Keratinocyte (primary cell): ENCODE measurements at regions not wholly inside any gene's neighbourhood (a gene's known extent, or its start where the extent isn't known, plus 50 kb on each side); places are given as distances from the start of the nearest gene placed in this dataset.

Source experiments
- DNase-seq: peaks from one replicate; pipeline ENCODE4 v3.0.0-alpha.2; 2011; ENCODE audit warnings: low read depth, missing footprints, low spot score
- FAIRE-seq: peaks from 2 replicates; lab custom pipeline; 2011; peaks lifted over from hg19 to GRCh38; lab: Jason Lieb, UNC
- H2AFZ ChIP-seq: 2 replicates; pipeline ENCODE4 v1.6.0; 2012; ENCODE audit warnings: low read length, control low read depth, inconsistent platforms; ENCODE audit not compliant: control insufficient read depth
- H3K27ac ChIP-seq: 2 replicates; pipeline ENCODE4 v1.5.1; 2011; ENCODE audit warnings: low read length; ENCODE audit not compliant: control insufficient read depth, insufficient read depth
- H3K27me3 ChIP-seq: 3 replicates; pipeline ENCODE4 v1.6.0; 2011; ENCODE audit warnings: low read length; ENCODE audit not compliant: control insufficient read depth, insufficient read depth; ENCODE audit errors: extremely low read depth
- H3K36me3 ChIP-seq, 2 experiments: 2 replicates in 1 of 2; 3 replicates in 1 of 2; pipeline ENCODE4 v1.5.1; 2011; ENCODE audit warnings: low read length in 2 of 2, mild to moderate bottlenecking in 1 of 2; ENCODE audit not compliant: control insufficient read depth in 2 of 2, insufficient read depth in 2 of 2; ENCODE audit errors: extremely low read depth in 1 of 2
- H3K4me1 ChIP-seq: 3 replicates; pipeline ENCODE4 v1.5.1; 2011; ENCODE audit warnings: low read length; ENCODE audit not compliant: control insufficient read depth, insufficient read depth; ENCODE audit errors: extremely low read depth
- H3K4me2 ChIP-seq: 3 replicates; pipeline ENCODE4 v1.6.0; 2011; ENCODE audit warnings: low read depth, low read length; ENCODE audit not compliant: control insufficient read depth, insufficient read depth; ENCODE audit errors: extremely low read depth
- H3K4me3 ChIP-seq, 3 experiments: fragments of 200-600 bp in 1 of 3; sonication (generic) in 1 of 3; 2 replicates in 2 of 3; 3 replicates in 1 of 3; pipeline ENCODE4 v1.5.1; 2011 to 2016; ENCODE audit warnings: low read length in 3 of 3, mild to moderate bottlenecking in 3 of 3, control low read depth in 2 of 3, inconsistent platforms in 1 of 3, low read depth in 1 of 3, mixed read lengths in 1 of 3, mixed run types in 1 of 3, moderate library complexity in 1 of 3; ENCODE audit not compliant: control insufficient read depth in 2 of 3, insufficient read depth in 2 of 3; ENCODE audit errors: extremely low read depth in 1 of 3
- H3K79me2 ChIP-seq: 2 replicates; pipeline ENCODE4 v1.6.0; 2012; ENCODE audit warnings: low read length; ENCODE audit not compliant: control insufficient read depth, insufficient read depth
- H3K9ac ChIP-seq: 3 replicates; pipeline ENCODE4 v1.6.0; 2011; ENCODE audit warnings: low read length; ENCODE audit not compliant: control insufficient read depth, insufficient read depth; ENCODE audit errors: extremely low read depth
- H3K9me1 ChIP-seq: 3 replicates; pipeline ENCODE4 v1.6.0; 2011; ENCODE audit warnings: low read length; ENCODE audit not compliant: control insufficient read depth, insufficient read depth; ENCODE audit errors: extremely low read depth
- H3K9me3 ChIP-seq: 2 replicates; pipeline ENCODE4 v1.5.1; 2012; ENCODE audit warnings: low read depth, low read length; ENCODE audit not compliant: control insufficient read depth
- H4K20me1 ChIP-seq: 3 replicates; pipeline ENCODE4 v1.6.0; 2011; ENCODE audit warnings: low read length; ENCODE audit not compliant: control insufficient read depth, insufficient read depth; ENCODE audit errors: extremely low read depth
- CTCF ChIP-seq, 3 experiments: IDR thresholded peaks in 1 of 3; conservative IDR thresholded peaks in 1 of 3; optimal IDR thresholded peaks in 1 of 3; 2 replicates in 2 of 3; 3 replicates in 1 of 3; pipeline versions ENCODE3 to v1.5.1; 2011; ENCODE audit warnings: low read length in 3 of 3, mild to moderate bottlenecking in 3 of 3, moderate library complexity in 2 of 3, control low read depth in 1 of 3, inconsistent platforms in 1 of 3; ENCODE audit not compliant: insufficient read depth in 2 of 3; ENCODE audit errors: extremely low read depth in 1 of 3
- EZH2 ChIP-seq: IDR thresholded peaks from one replicate; pipeline ENCODE4 v1.6.1; 2012; ENCODE audit warnings: inconsistent platforms, mild to moderate bottlenecking, low read length, moderate library complexity
- dilution Hi-C: fragments of 300-500 bp; cut with MboI; formaldehyde crosslinking; loops from one replicate; pipeline ENCODE4 v1.7.0; 2020; ENCODE audit warnings: low sequenced_read_pairs; ENCODE audit not compliant: extremely low pct_ligation_motif_present

- no peak for FAIRE-seq
- Histone ChIP-seq H3K27me3 (no peaks in the 10 kb centered on the region), H3K9me3 (no peaks in the 10 kb centered on the region), H3K4me3 (no peak overlapping the region), H3K9ac (no peak overlapping the region), H4K20me1 (no peaks in the 10 kb centered on the region), H3K36me3 (no peaks in the 10 kb centered on the region), H2AFZ (no peak overlapping the region), H3K4me1 (no peaks in the 10 kb centered on the region), H3K27ac (no peak overlapping the region), H3K9me1 (no peaks in the 10 kb centered on the region), H3K4me2 (no peak overlapping the region), H3K79me2 (no peaks in the 10 kb centered on the region)
- TF ChIP-seq CTCF (optimal IDR thresholded peaks at IDR 0.05 in 1 of 3, IDR thresholded peaks at IDR 0.05 in 1 of 3, conservative IDR thresholded peaks at IDR 0.05 in 1 of 3; ENCODE audit: extremely low read depth in 1 of 3, insufficient read depth in 2 of 3, low read length in 3 of 3) (no peak), EZH2 (no peak)
- dilution Hi-C loops: no loop called here
- no peak for DNase-seq
Measured at GRCh38 chr10:107553470-107553869, 389.0 kb upstream of the SORCS1 start.

- Histone ChIP-seq H3K36me3 (no peaks in the 10 kb centered on the region), H3K9me3 (no peaks in the 10 kb centered on the region), H3K27me3 (no peaks in the 10 kb centered on the region), H3K9me1 (no peaks in the 10 kb centered on the region), H3K4me1 (no peaks in the 10 kb centered on the region), H3K79me2 (no peaks in the 10 kb centered on the region), H2AFZ (no peak overlapping the region), H3K27ac (no peak overlapping the region), H3K4me3 (no peak overlapping the region), H3K4me2 (no peak overlapping the region), H3K9ac (no peak overlapping the region), H4K20me1 (no peaks in the 10 kb centered on the region)
- TF ChIP-seq EZH2 (no peak), CTCF (optimal IDR thresholded peaks at IDR 0.05 in 1 of 3, IDR thresholded peaks at IDR 0.05 in 1 of 3, conservative IDR thresholded peaks at IDR 0.05 in 1 of 3; ENCODE audit: extremely low read depth in 1 of 3, insufficient read depth in 2 of 3, low read length in 3 of 3) (no peak)
- dilution Hi-C loops: no loop called here
- FAIRE-seq (no peak), DNase-seq (no peak)
Measured at GRCh38 chr10:107552963-107553362, 388.5 kb upstream of the SORCS1 start.
